Panc1 (cell line): ENCODE measurements at regions not wholly inside any gene's neighbourhood (a gene's known extent, or its start where the extent isn't known, plus 50 kb on each side); places are given as distances from the start of the nearest gene placed in this dataset.

Experiments used
- ATAC-seq: fragments of 200-7000 bp; cut with Tn5 transposase; 2 replicates; pipeline ENCODE4 v1.9.1; 2020; ENCODE audit warnings: mild to moderate bottlenecking, moderate library complexity
- BruUV-seq: library from RNA; stranded (reverse); fragments of 400-500 nt; replicated peaks from 2 replicates; lab custom pipeline; 2021; lab: Mats Ljungman, UMichigan
- CTCF ChIA-PET: fragments of 300-600 bp; sonication (Branson Sonifier 250); formaldehyde crosslinking; loops from one replicate; lab custom pipeline; 2022; ENCODE audit warnings: antibody characterized with exemption; lab: Charles Lee
- POLR2A ChIA-PET: fragments of 300-600 bp; sonication (Branson Sonifier 250); formaldehyde crosslinking; loops from one replicate; lab custom pipeline; 2022; ENCODE audit warnings: antibody characterized with exemption; lab: Charles Lee
- DNase-seq: peaks from one replicate; pipeline ENCODE4 v3.0.0-alpha.2; 2010; ENCODE audit warnings: low read depth, low spot score
- H3K27ac ChIP-seq: 2 replicates; pipeline ENCODE4 v1.5.1; 2011; ENCODE audit warnings: mild to moderate bottlenecking, low read length, inconsistent platforms
- H3K27me3 ChIP-seq: fragments of 200-500 bp; sonication (Bioruptor generic); 2 replicates; pipeline ENCODE4 v1.6.0; 2014; ENCODE audit warnings: low read length, inconsistent platforms; ENCODE audit not compliant: control insufficient read depth, insufficient read depth
- H3K36me3 ChIP-seq: fragments of 200-500 bp; sonication (Bioruptor generic); 2 replicates; pipeline ENCODE4 v1.5.1; 2014; ENCODE audit warnings: inconsistent platforms, mild to moderate bottlenecking, low read length, moderate library complexity; ENCODE audit not compliant: control insufficient read depth, insufficient read depth
- H3K4me1 ChIP-seq: 2 replicates; pipeline ENCODE4 v1.5.1; 2011; ENCODE audit warnings: inconsistent platforms, mild to moderate bottlenecking, low read length, moderate library complexity; ENCODE audit not compliant: control insufficient read depth, insufficient read depth
- H3K4me3 ChIP-seq, 2 experiments: 2 replicates each; pipeline ENCODE4 v1.5.1; 2011 to 2012; ENCODE audit warnings: low read depth in 2 of 2, low read length in 2 of 2, mild to moderate bottlenecking in 2 of 2, inconsistent platforms in 1 of 2, moderate library complexity in 1 of 2
- H3K9me3 ChIP-seq: fragments of 200-500 bp; sonication (Bioruptor generic); 2 replicates; pipeline ENCODE4 v1.5.1; 2014; ENCODE audit warnings: low read depth, mild to moderate bottlenecking, inconsistent platforms, low read length, moderate library complexity; ENCODE audit not compliant: control insufficient read depth, insufficient read depth
- CTCF ChIP-seq: fragments of 450-650 bp; IDR thresholded peaks from 2 replicates; pipeline ENCODE4 v1.5.1; 2017; ENCODE audit warnings: mild to moderate bottlenecking
- POLR2AphosphoS5 ChIP-seq: IDR thresholded peaks from 2 replicates; pipeline ENCODE4 v1.6.1; 2012; ENCODE audit warnings: mild to moderate bottlenecking, low read depth, low read length, moderate library complexity
- REST ChIP-seq, 2 experiments: IDR thresholded peaks; 2 replicates each; pipeline ENCODE4 v1.6.1; 2011 to 2012; ENCODE audit warnings: low read depth in 2 of 2, control low read depth in 1 of 2, low read length in 1 of 2, mild to moderate bottlenecking in 1 of 2, moderate library complexity in 1 of 2; ENCODE audit not compliant: insufficient read depth in 1 of 2
- SIN3A ChIP-seq: IDR thresholded peaks from 2 replicates; pipeline ENCODE4 v1.6.1; 2012; ENCODE audit warnings: low read depth, mild to moderate bottlenecking, low read length, moderate library complexity, borderline replicate concordance; ENCODE audit not compliant: insufficient read depth
- TCF7L2 ChIP-seq: IDR thresholded peaks from 2 replicates; pipeline ENCODE4 v1.6.1; 2011; ENCODE audit warnings: mild to moderate bottlenecking, low read depth, low read length, inconsistent platforms
- in situ Hi-C: cut with HindIII; loops from 2 replicates; pipeline ENCODE4 v1.10.0; 2016; ENCODE audit warnings: low sequenced_read_pairs, low pct_unique_long_range_greater_than_20kb
- intact Hi-C: fragments of 100-400 bp; cut with micrococcal nuclease; formaldehyde crosslinking; loops from one replicate; pipeline ENCODE4 v1.10.0; 2022; ENCODE audit not compliant: unreplicated experiment

GRCh38 chr3:36013425-36013824 lies 366.9 kb upstream of the STAC start:
- no peak for DNase-seq
- no peaks in the 10 kb centered on the region for H3K4me1 ChIP-seq
- intact Hi-C loops (no loop called here), in situ Hi-C loops (no loop called here)
- no peak overlapping the region for H3K27ac ChIP-seq
- ATAC-seq, result no peak
- ChIA-PET CTCF (no interaction called here), POLR2A (no interaction called here)
- no peak for TF ChIP-seq POLR2AphosphoS5
- no peak for TF ChIP-seq REST (IDR thresholded peaks at IDR 0.05; ENCODE audit: insufficient read depth in 1 of 2, low read depth in 2 of 2, low read length in 1 of 2)
- TF ChIP-seq TCF7L2, result no peak
- no peak for TF ChIP-seq SIN3A
- no peak for TF ChIP-seq CTCF
- H3K4me3 ChIP-seq, result no peak overlapping the region
- H3K9me3 ChIP-seq, result no peaks in the 10 kb centered on the region
- H3K27me3 ChIP-seq, result no peaks in the 10 kb centered on the region
- no TSS peak for BruUV-seq
- H3K36me3 ChIP-seq, result no peaks in the 10 kb centered on the region

GRCh38 chr3:36025232-36025631 lies 355.1 kb upstream of the STAC start:
- BruUV-seq, result no TSS peak
- Histone ChIP-seq H3K27me3 (no peaks in the 10 kb centered on the region), H3K27ac (no peak overlapping the region), H3K36me3 (no peaks in the 10 kb centered on the region), H3K4me3 (no peak overlapping the region), H3K9me3 (no peaks in the 10 kb centered on the region), H3K4me1 (no peaks in the 10 kb centered on the region)
- TF ChIP-seq REST (IDR thresholded peaks at IDR 0.05; ENCODE audit: insufficient read depth in 1 of 2, low read depth in 2 of 2, low read length in 1 of 2) (no peak), SIN3A (no peak), TCF7L2 (no peak), CTCF (no peak), POLR2AphosphoS5 (no peak)
- in situ Hi-C loops (no loop called here), intact Hi-C loops (no loop called here)
- ChIA-PET CTCF (no interaction called here), POLR2A (no interaction called here)
- no peak for ATAC-seq
- DNase-seq, result no peak
